MM.1S (cell line): ENCODE measurements at regions not wholly inside any gene's neighbourhood (a gene's known extent, or its start where the extent isn't known, plus 50 kb on each side); places are given as distances from the start of the nearest gene placed in this dataset.
"Not testable (repeated sequence)": the region's sequence is repeated elsewhere in the genome, so short reads cannot be mapped to it uniquely, and the experiment has no call there.

Experiments
- DNase-seq: peaks from one replicate; pipeline ENCODE4 v3.0.0-alpha.2; 2015
- H2AFZ ChIP-seq: fragments of 300-600 bp; sonication (generic); 2 replicates; pipeline ENCODE4 v1.6.0; 2016; ENCODE audit warnings: antibody characterized with exemption, low read length
- H3F3A ChIP-seq: fragments of 300-600 bp; sonication (generic); 2 replicates; pipeline ENCODE4 v1.6.1; 2016; ENCODE audit warnings: mild to moderate bottlenecking, antibody characterized with exemption, low read length, moderate library complexity, mixed read lengths; ENCODE audit not compliant: insufficient read depth
- H3K27ac ChIP-seq: fragments of 300-600 bp; sonication (generic); 2 replicates; pipeline ENCODE4 v1.5.1; 2016; ENCODE audit warnings: mild to moderate bottlenecking, low read length
- H3K27me3 ChIP-seq: fragments of 300-600 bp; sonication (generic); replicated peaks from 2 replicates; pipeline ENCODE4 v1.6.0; 2016; ENCODE audit warnings: low read length; ENCODE audit not compliant: insufficient read depth
- H3K36me3 ChIP-seq: fragments of 300-600 bp; sonication (generic); replicated peaks from 2 replicates; pipeline ENCODE4 v1.6.1; 2016; ENCODE audit warnings: mild to moderate bottlenecking, low read length, mixed read lengths; ENCODE audit not compliant: insufficient read depth
- H3K4me1 ChIP-seq: fragments of 300-600 bp; sonication (generic); 2 replicates; pipeline ENCODE4 v1.6.1; 2016; ENCODE audit warnings: low read length, mixed read lengths
- H3K4me2 ChIP-seq: fragments of 300-600 bp; sonication (generic); 2 replicates; pipeline ENCODE4 v1.6.0; 2016; ENCODE audit warnings: low read depth, low read length
- H3K4me3 ChIP-seq: fragments of 300-600 bp; sonication (generic); 2 replicates; pipeline ENCODE4 v1.5.1; 2016; ENCODE audit warnings: low read length, mixed read lengths
- H3K79me2 ChIP-seq: fragments of 300-600 bp; sonication (generic); 2 replicates; pipeline ENCODE4 v1.6.1; 2016; ENCODE audit warnings: mixed run types, low read length, mixed read lengths
- H3K9ac ChIP-seq: fragments of 300-600 bp; sonication (generic); 2 replicates; pipeline ENCODE4 v1.6.1; 2016; ENCODE audit warnings: low read length, mixed read lengths
- H3K9me2 ChIP-seq: fragments of 300-600 bp; sonication (generic); replicated peaks from 2 replicates; pipeline ENCODE4 v1.6.1; 2016; ENCODE audit warnings: mild to moderate bottlenecking, low read length, mixed read lengths; ENCODE audit not compliant: insufficient read depth
- H3K9me3 ChIP-seq: fragments of 300-600 bp; sonication (generic); replicated peaks from 2 replicates; pipeline ENCODE4 v1.6.1; 2016; ENCODE audit warnings: mild to moderate bottlenecking, low read length, mixed read lengths; ENCODE audit not compliant: insufficient read depth
- H4K20me1 ChIP-seq: fragments of 300-600 bp; sonication (generic); 2 replicates; pipeline ENCODE4 v1.6.1; 2016; ENCODE audit warnings: mild to moderate bottlenecking, low read length, moderate library complexity, mixed read lengths; ENCODE audit not compliant: insufficient read depth
- EZH2 ChIP-seq: fragments of 300-600 bp; sonication (generic); optimal IDR thresholded peaks from 2 replicates; pipeline ENCODE3; 2017; ENCODE audit warnings: low read depth, mild to moderate bottlenecking, antibody characterized with exemption, low read length, mixed read lengths
- EZH2phosphoT487 ChIP-seq: fragments of 300-600 bp; sonication (generic); IDR thresholded peaks from 2 replicates; pipeline ENCODE4 v1.6.1; 2018; ENCODE audit warnings: antibody characterized with exemption, low read length
- TF ChIP-seq, protein P1 (sequence below): fragments of 300-600 bp; sonication (generic); IDR thresholded peaks from 2 replicates; pipeline ENCODE4 v1.5.1; 2016; ENCODE audit warnings: antibody characterized with exemption, low read length, mixed read lengths

DNA sequence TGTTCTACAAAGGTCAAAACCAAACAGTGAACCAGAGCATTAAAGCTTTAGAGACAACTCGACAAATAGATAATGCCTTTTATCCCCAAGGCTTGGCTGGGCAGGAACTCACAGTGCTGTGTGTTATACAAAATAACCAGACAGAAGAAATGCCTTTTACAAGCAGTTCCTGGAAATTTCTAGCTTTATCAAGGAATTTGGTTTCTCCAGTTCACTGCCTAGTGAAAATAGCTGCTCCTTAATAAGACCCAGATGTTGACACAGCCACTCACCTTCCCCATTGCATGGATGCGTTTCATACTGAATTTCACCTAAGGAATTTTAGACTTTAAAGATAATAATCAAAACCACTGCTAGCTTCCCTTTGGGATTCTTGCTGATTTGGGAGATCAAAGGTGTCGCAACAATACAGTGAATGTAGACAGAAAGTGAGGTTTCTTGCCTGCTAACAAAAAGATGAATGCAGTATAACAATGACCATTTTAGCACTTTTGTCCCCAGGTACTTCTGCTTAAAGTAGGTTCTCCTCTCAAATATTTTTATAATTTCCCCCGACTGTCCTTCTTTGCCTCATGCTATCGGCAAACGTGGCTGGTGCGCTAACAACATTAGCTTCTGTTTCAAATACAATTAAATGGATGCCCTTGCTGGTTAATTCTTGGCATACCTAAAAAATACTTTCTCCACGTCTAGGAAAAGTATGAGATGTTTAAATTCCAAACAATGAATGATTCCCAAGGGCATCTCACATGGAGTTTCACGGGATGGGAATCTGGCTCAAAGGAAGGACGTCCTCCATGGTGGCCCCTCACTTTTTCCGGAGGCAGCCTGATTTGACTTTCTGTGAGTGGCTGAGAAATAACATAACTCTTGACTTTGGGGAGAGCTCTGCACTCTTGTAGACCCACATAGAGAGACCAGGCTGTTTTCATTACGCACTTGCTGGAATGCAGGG is 162.4 kb downstream of the C12orf75 start:
- no peak overlapping the region for H3K27ac ChIP-seq
- no peaks in the 10 kb centered on the region for H3F3A ChIP-seq
- no peak overlapping the region for H3K9ac ChIP-seq
- no peak for TF ChIP-seq EZH2phosphoT487
- no peak for TF ChIP-seq EZH2
- TF ChIP-seq, protein P1, sequence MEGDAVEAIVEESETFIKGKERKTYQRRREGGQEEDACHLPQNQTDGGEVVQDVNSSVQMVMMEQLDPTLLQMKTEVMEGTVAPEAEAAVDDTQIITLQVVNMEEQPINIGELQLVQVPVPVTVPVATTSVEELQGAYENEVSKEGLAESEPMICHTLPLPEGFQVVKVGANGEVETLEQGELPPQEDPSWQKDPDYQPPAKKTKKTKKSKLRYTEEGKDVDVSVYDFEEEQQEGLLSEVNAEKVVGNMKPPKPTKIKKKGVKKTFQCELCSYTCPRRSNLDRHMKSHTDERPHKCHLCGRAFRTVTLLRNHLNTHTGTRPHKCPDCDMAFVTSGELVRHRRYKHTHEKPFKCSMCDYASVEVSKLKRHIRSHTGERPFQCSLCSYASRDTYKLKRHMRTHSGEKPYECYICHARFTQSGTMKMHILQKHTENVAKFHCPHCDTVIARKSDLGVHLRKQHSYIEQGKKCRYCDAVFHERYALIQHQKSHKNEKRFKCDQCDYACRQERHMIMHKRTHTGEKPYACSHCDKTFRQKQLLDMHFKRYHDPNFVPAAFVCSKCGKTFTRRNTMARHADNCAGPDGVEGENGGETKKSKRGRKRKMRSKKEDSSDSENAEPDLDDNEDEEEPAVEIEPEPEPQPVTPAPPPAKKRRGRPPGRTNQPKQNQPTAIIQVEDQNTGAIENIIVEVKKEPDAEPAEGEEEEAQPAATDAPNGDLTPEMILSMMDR: no peak
- H4K20me1 ChIP-seq: no peaks in the 10 kb centered on the region
- no peak overlapping the region for H3K4me3 ChIP-seq
- no peak for DNase-seq
- H2AFZ ChIP-seq: no peak overlapping the region
- H3K4me2 ChIP-seq: no peak overlapping the region
- H3K27me3 ChIP-seq: no peaks in the 10 kb centered on the region
- H3K79me2 ChIP-seq: no peaks in the 10 kb centered on the region
- no peaks in the 10 kb centered on the region for H3K9me3 ChIP-seq
- no peaks in the 10 kb centered on the region for H3K9me2 ChIP-seq
- no peaks in the 10 kb centered on the region for H3K4me1 ChIP-seq
- H3K36me3 ChIP-seq: no peaks in the 10 kb centered on the region

DNA sequence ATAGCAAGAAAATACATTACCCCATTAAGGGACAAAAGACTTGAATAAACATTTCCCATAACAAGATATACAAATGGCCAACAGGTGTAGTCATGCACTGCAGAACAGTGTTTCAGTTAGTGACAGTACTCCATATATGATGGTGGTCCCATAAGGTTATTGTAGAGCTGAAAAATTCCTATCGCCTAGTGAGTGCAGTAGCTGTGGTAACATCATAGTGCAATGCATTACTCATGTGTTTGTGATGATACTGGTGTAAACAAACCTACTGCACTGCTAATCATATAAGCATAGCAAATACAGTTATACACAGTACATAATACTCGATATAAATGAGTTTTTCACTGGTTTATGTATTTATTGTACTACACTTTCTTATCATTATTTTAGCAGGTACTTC is 168.7 kb downstream of the C12orf75 start:
- no peaks in the 10 kb centered on the region for H3F3A ChIP-seq
- H3K9me3 ChIP-seq: no peaks in the 10 kb centered on the region
- DNase-seq: no peak
- H3K4me3 ChIP-seq: no peak overlapping the region
- TF ChIP-seq, protein P1: no peak
- TF ChIP-seq EZH2: no peak
- H3K36me3 ChIP-seq: no peaks in the 10 kb centered on the region
- no peaks in the 10 kb centered on the region for H3K79me2 ChIP-seq
- no peak overlapping the region for H3K27ac ChIP-seq
- H3K9ac ChIP-seq: no peak overlapping the region
- no peaks in the 10 kb centered on the region for H3K27me3 ChIP-seq
- no peak overlapping the region for H3K4me2 ChIP-seq
- no peak overlapping the region for H2AFZ ChIP-seq
- H4K20me1 ChIP-seq: no peaks in the 10 kb centered on the region
- H3K9me2 ChIP-seq: no peaks in the 10 kb centered on the region
- no peaks in the 10 kb centered on the region for H3K4me1 ChIP-seq

DNA sequence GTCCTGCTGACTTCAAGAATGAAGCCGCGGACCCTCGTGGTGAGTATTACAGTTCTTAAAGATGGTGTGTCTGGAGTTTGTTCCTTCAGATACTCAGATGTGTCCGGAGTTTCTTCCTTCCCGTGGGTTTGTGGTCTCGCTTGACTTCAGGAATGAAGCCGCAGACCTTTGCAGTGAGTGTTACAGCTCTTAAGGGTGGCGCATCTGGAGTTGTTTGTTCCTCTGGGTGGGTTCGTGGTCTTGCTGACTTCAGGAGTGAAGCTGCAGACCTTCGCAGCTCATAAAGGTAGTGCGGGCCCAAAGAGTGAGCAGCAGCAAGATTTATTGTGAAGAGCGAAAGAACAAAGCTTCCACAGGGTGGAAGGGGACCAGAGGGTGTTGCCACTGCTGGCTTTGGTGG is 170.2 kb downstream of the C12orf75 start:
- not testable (repeated sequence) for H3K4me2 ChIP-seq, H3F3A ChIP-seq, H3K27me3 ChIP-seq, H3K27ac ChIP-seq, H4K20me1 ChIP-seq, H3K9me2 ChIP-seq, H2AFZ ChIP-seq, H3K4me1 ChIP-seq, H3K4me3 ChIP-seq, H3K9me3 ChIP-seq, H3K79me2 ChIP-seq, H3K36me3 ChIP-seq, H3K9ac ChIP-seq, DNase-seq

DNA sequence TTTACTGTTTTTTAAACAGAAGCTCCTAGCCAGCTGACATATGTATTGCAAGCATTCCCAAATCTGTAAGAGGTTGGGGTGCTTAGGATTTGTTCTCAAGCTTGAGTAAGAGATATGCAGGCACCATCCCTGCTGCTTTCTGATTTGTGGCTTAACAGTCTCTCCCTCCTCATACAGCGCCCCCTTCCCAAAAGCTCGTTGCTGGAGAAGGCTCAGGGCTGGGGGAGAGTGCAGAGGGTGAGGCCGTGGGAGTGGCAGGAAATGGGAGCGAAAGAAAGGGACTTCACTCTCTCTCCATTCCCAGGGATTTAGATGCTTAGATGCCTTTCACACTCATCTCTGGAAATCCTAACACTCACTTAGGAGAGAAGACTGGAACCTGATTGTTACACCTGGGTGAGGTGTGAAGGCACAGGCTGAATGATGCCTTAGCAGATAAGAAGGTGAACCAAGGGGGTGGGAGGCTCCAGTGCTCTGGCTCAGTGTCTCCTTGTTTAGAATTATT is 172.0 kb downstream of the C12orf75 start:
- H4K20me1 ChIP-seq: no peaks in the 10 kb centered on the region

More for the DNA sequence above, 172.0 kb downstream of the C12orf75 start:
- no peak for DNase-seq
- TF ChIP-seq EZH2: no peak
- TF ChIP-seq, protein P1: no peak
- no peak for TF ChIP-seq EZH2phosphoT487
- Histone ChIP-seq H3K27me3 (no peaks in the 10 kb centered on the region), H3K36me3 (no peaks in the 10 kb centered on the region), H3F3A (no peaks in the 10 kb centered on the region), H3K27ac (no peak overlapping the region), H3K9ac (no peak overlapping the region), H2AFZ (no peak overlapping the region), H3K79me2 (no peaks in the 10 kb centered on the region), H3K4me1 (no peaks in the 10 kb centered on the region), H3K4me2 (no peak overlapping the region), H3K9me2 (no peaks in the 10 kb centered on the region), H3K4me3 (no peak overlapping the region), H3K9me3 (no peaks in the 10 kb centered on the region)
